ENCODE measurements at regions not wholly inside any gene's neighbourhood (a gene's known extent, or its start where the extent isn't known, plus 50 kb on each side); places are given as distances from the start of the nearest gene placed in this dataset.

- TF ChIP-seq CTCF (IDR thresholded peaks at IDR 0.05), result no peak
- TF ChIP-seq POLR2A (IDR thresholded peaks at IDR 0.05), result no peak
Measured at GRCh38 chr2:181275643-181276070, 181.5 kb upstream of the ITGA4 start.
